ENCODE measurements at regions not wholly inside any gene's neighbourhood (a gene's known extent, or its start where the extent isn't known, plus 50 kb on each side); places are given as distances from the start of the nearest gene placed in this dataset.

- no peak for DNase-seq
These were observed 69.6 kb upstream of the COL1A2 start for GRCh38 chr7:94325122-94325475.

GRCh38 chr7:94330269-94331020, 64.2 kb upstream of the COL1A2 start:
- no peak for DNase-seq

- DNase-seq: no peak
These were observed 62.1 kb upstream of the COL1A2 start for GRCh38 chr7:94332571-94332970.

- no peak for DNase-seq
These were observed 60.9 kb upstream of the COL1A2 start for GRCh38 chr7:94333810-94334209.

GRCh38 chr7:94335586-94335985, 59.1 kb upstream of the COL1A2 start:
- no peak for DNase-seq

- no peak for DNase-seq
These were observed 58.7 kb upstream of the COL1A2 start for GRCh38 chr7:94336009-94336408.

- no peak for DNase-seq
These were observed 55.7 kb upstream of the COL1A2 start for GRCh38 chr7:94338921-94339371.

- no peak for DNase-seq
These were observed 49.9 kb upstream of the COL1A2 start for GRCh38 chr7:94344826-94345225.

Measured in NCI-H187 (cell line).